IgD-negative memory B cell (primary cell): ENCODE measurements at regions not wholly inside any gene's neighbourhood (a gene's known extent, or its start where the extent isn't known, plus 50 kb on each side); places are given as distances from the start of the nearest gene placed in this dataset.

Source experiments
- H3K27ac Mint-ChIP-seq, 3 donors: one replicate each; pipeline ENCODE4 v1.8.0; 2020 to 2022; ENCODE audit warnings: mild to moderate bottlenecking in 3 of 3, mixed read lengths in 3 of 3, moderate library complexity in 1 of 3
- H3K27me3 Mint-ChIP-seq: one replicate; pipeline ENCODE4 v1.8.0; 2021; ENCODE audit warnings: mixed read lengths
- H3K36me3 Mint-ChIP-seq: one replicate; pipeline ENCODE4 v1.8.0; 2020; ENCODE audit warnings: mild to moderate bottlenecking, mixed read lengths
- H3K4me1 Mint-ChIP-seq, 3 donors: one replicate each; pipeline ENCODE4 v1.8.0; 2020 to 2022; ENCODE audit warnings: mixed read lengths in 3 of 3, mild to moderate bottlenecking in 1 of 3
- H3K4me3 Mint-ChIP-seq, 4 donors: one replicate each; pipeline ENCODE4 v1.8.0; 2020 to 2022; ENCODE audit warnings: mild to moderate bottlenecking in 4 of 4, mixed read lengths in 4 of 4, moderate library complexity in 3 of 4
- H3K9me3 Mint-ChIP-seq, 3 donors: one replicate each; pipeline ENCODE4 v1.8.0; 2020 to 2021; ENCODE audit warnings: mixed read lengths in 3 of 3, mild to moderate bottlenecking in 1 of 3

DNA sequence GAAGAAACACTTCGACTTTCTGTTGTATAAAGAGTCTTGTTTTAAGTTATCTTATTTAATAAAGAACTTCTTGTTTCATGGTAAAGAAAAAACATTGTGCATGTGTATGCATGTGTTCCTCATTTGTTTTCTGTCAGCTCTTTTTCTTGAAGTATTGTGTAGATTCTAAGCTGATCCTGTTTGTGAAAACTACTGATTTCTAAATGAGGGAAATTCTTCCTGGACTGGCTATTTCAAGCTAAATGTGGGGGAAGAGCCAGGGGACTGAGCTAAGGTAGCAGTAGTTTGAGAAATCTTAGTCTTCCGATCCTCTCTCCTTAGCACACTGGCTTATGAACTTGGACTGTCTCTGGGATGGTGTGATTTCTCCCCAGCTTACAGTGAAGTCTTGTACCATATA lies 56.4 kb upstream of the RBMS1 start:
- H3K27ac Mint-ChIP-seq: no peak overlapping the region
- H3K4me1 Mint-ChIP-seq: peaks cover 0 to 1% (median 0%) of the 10 kb centered on the region in 3 donors
- H3K4me3 Mint-ChIP-seq: no peak overlapping the region
- peaks cover 0 to 6% (median 2%) of the 10 kb centered on the region in 3 donors for H3K9me3 Mint-ChIP-seq
- peaks cover 12% of the 10 kb centered on the region for H3K27me3 Mint-ChIP-seq
- H3K36me3 Mint-ChIP-seq: peaks cover 3% of the 10 kb centered on the region

DNA sequence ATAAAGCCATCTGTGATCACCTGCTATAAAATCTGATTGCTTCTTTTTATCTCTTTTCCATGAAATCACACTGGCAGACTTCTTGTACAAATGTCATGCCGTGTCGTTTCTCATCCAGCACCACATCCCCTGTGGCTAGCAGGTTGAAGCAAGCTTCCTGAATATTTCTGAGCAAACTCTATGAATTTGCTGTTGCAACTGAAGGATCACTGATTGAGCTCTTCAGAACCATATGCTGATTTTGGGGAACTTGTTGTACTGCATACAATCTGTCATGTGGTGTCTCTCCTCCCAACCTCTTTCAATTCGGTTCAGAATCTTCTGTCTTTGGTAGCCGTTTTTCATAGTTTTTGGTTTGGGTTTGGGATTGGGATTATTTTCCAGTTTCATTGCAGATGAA lies 57.7 kb upstream of the RBMS1 start:
- no peak overlapping the region for H3K27ac Mint-ChIP-seq
- H3K36me3 Mint-ChIP-seq: peaks cover 3% of the 10 kb centered on the region
- H3K9me3 Mint-ChIP-seq: peaks cover 0 to 6% (median 2%) of the 10 kb centered on the region in 3 donors
- H3K27me3 Mint-ChIP-seq: peaks cover 12% of the 10 kb centered on the region
- peaks cover 0 to 1% (median 0%) of the 10 kb centered on the region in 3 donors for H3K4me1 Mint-ChIP-seq
- H3K4me3 Mint-ChIP-seq: no peak overlapping the region

DNA sequence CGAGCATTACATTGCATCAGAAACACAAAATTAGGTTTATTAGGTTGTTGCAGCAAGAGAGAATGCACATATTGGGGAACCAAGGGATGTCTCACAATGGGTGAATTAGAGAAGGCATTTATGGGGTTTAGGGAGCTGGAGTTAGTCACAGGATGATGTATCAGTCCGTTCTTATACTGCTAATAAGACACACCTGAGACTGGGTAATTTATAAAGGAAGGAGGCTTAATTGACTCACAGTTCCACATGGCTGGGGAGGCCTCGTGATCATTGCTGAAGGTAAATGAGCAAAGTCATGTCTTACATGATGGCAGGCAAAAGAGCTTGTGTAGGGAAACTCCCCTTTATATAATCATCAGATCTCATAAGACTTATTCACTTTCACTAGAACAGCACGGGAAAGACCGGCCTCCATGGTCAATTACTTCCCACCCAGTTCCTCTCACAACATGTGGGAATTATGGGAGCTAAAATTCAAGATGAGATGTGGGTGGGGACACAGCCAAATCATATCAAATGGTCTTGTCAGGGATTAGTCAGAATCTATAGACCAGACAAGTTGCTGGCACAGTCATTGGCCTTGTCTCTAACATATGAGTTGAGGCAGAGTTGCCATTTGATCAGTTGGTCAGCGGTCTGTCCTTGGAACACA lies 61.9 kb upstream of the RBMS1 start:
- no peak overlapping the region for H3K27ac Mint-ChIP-seq
- H3K4me1 Mint-ChIP-seq: peaks cover 0 to 1% (median 0%) of the 10 kb centered on the region in 3 donors
- peaks cover 3% of the 10 kb centered on the region for H3K36me3 Mint-ChIP-seq
- peaks cover 0 to 3% (median 2%) of the 10 kb centered on the region in 3 donors for H3K9me3 Mint-ChIP-seq
- no peak overlapping the region for H3K4me3 Mint-ChIP-seq
- H3K27me3 Mint-ChIP-seq: peaks cover 14% of the 10 kb centered on the region

- no peak overlapping the region for H3K4me3 Mint-ChIP-seq
- H3K4me1 Mint-ChIP-seq: no peaks in the 10 kb centered on the region
- peaks cover under 1% of the 10 kb centered on the region for H3K36me3 Mint-ChIP-seq
- peaks cover 0 to 3% (median 2%) of the 10 kb centered on the region in 3 donors for H3K9me3 Mint-ChIP-seq
- no peak overlapping the region for H3K27ac Mint-ChIP-seq
- H3K27me3 Mint-ChIP-seq: peaks cover 9% of the 10 kb centered on the region
Measured at GRCh38 chr2:160557903-160558302, 64.3 kb upstream of the RBMS1 start.

GRCh38 chr2:160558531-160558930 lies 64.9 kb upstream of the RBMS1 start:
- Mint-ChIP-seq H3K4me1 (no peaks in the 10 kb centered on the region), H3K27ac (no peak overlapping the region), H3K9me3 (peaks cover 0 to 3% (median 2%) of the 10 kb centered on the region in 3 donors), H3K36me3 (no peaks in the 10 kb centered on the region), H3K4me3 (no peak overlapping the region), H3K27me3 (peaks cover 5% of the 10 kb centered on the region)

DNA sequence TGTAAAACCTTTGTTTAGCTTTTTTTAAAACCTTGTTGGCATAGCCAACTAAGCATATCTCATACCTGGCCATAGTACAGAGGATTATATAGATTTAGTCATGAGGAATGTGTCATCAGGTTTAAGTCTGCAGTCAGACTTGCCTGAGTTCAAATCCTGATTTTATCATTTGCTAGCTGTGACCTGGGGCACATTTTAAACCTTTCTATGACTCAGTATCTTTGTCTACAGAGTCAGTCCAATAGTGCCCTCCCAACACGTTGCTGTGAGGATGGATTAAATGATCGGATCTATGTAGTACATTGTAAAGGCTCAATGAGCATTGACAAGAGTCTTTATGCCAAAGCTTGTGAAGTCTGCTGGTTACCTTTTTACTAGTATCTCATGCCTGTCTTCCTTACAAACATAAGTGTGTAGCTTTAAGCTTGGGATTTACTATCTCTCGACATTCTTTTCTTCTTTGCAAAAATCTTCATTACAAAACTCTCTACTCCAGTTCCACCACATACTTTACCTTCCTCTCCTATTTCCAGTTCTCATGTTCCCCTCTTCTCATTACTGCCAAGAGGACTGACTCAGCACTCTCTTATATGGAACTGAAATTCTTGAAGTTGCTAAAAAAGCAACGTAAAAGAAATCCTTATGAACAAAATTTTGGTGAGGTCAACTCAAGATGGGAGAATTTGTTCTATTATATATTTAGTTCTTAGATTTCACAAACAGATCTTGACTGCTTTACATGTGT lies 68.1 kb upstream of the RBMS1 start:
- Mint-ChIP-seq H3K27me3 (peaks cover 10% of the 10 kb centered on the region), H3K9me3 (peaks cover 0 to 3% (median 2%) of the 10 kb centered on the region in 3 donors), H3K36me3 (no peaks in the 10 kb centered on the region), H3K4me1 (no peaks in the 10 kb centered on the region), H3K27ac (no peak overlapping the region), H3K4me3 (no peak overlapping the region)

- Mint-ChIP-seq H3K9me3 (peaks cover 0 to 3% (median 2%) of the 10 kb centered on the region in 3 donors), H3K27me3 (peaks cover 8% of the 10 kb centered on the region), H3K36me3 (no peaks in the 10 kb centered on the region), H3K4me1 (no peaks in the 10 kb centered on the region), H3K27ac (no peak overlapping the region), H3K4me3 (no peak overlapping the region)
Measured at GRCh38 chr2:160562730-160563129, 69.1 kb upstream of the RBMS1 start.

- no peak overlapping the region for H3K4me3 Mint-ChIP-seq
- no peaks in the 10 kb centered on the region for H3K36me3 Mint-ChIP-seq
- no peaks in the 10 kb centered on the region for H3K4me1 Mint-ChIP-seq
- peaks cover 9% of the 10 kb centered on the region for H3K27me3 Mint-ChIP-seq
- no peaks in the 10 kb centered on the region for H3K9me3 Mint-ChIP-seq
- no peak overlapping the region for H3K27ac Mint-ChIP-seq
Measured at GRCh38 chr2:160564591-160564990, 71.0 kb upstream of the RBMS1 start.

DNA sequence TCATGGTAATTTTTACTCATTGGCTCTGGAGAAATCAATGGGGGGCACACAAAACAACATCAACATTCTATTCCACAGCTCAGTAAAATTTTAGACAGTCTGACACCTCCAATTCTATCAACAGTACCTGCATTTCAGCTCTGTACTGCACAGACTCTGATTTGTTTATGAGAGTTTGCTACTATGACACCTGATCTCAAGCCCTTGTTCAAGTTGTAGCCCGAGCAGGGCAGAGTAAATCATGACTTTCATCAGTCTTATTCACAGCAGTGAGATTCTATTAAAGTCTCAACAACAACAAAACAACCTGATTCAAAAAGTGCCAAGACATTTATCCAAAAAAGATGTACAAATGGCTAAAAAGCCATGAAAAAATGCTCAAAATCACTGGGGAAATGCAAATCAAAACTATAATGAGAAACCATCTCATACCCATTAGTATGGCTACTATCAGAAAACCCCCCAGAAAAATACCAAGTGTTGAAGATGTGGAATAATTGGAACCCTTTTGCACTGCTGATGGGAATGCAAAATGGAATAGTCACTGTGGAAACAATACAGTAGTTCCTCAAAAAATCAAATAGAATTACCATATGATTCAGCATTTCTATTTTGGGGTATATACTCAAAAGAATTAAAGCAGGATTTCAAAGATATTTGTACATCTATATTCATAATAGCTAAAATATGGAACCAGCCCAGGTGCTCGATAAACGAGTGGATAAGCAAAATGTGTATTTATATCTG lies 71.7 kb upstream of the RBMS1 start:
- Mint-ChIP-seq H3K27me3 (peaks cover 9% of the 10 kb centered on the region), H3K27ac (no peak overlapping the region), H3K36me3 (no peaks in the 10 kb centered on the region), H3K4me1 (no peaks in the 10 kb centered on the region), H3K4me3 (no peak overlapping the region), H3K9me3 (no peaks in the 10 kb centered on the region)

- H3K27me3 Mint-ChIP-seq: peaks cover 9% of the 10 kb centered on the region
- H3K36me3 Mint-ChIP-seq: no peaks in the 10 kb centered on the region
- H3K9me3 Mint-ChIP-seq: peaks cover 0 to 2% (median 0%) of the 10 kb centered on the region in 3 donors
- H3K4me1 Mint-ChIP-seq: no peaks in the 10 kb centered on the region
- H3K27ac Mint-ChIP-seq: no peak overlapping the region
- H3K4me3 Mint-ChIP-seq: no peak overlapping the region
Measured at GRCh38 chr2:160566717-160567116, 73.1 kb upstream of the RBMS1 start.

DNA sequence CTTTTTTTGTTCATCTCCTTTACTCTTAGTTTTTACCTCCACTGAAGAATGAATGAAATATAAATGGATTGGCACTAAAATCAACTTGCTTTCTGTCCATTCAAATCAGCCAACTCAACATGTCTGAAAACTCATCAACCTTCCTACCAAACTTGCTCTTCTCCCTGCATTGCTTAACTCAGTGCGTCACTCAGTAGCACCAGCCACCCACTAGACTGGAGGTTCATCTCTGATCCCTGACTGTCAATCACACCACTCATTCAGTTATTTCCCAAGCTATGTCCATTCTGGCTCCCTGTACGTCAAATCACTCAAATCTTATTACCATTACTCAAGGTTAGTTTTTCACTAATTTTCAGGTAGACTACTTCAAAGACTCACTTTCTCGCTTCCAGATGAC lies 75.2 kb upstream of the RBMS1 start:
- Mint-ChIP-seq H3K9me3 (peaks cover 4 to 6% (median 4%) of the 10 kb centered on the region in 3 donors), H3K36me3 (no peaks in the 10 kb centered on the region), H3K4me1 (no peaks in the 10 kb centered on the region), H3K4me3 (no peak overlapping the region), H3K27me3 (peaks cover 7% of the 10 kb centered on the region), H3K27ac (no peak overlapping the region)

DNA sequence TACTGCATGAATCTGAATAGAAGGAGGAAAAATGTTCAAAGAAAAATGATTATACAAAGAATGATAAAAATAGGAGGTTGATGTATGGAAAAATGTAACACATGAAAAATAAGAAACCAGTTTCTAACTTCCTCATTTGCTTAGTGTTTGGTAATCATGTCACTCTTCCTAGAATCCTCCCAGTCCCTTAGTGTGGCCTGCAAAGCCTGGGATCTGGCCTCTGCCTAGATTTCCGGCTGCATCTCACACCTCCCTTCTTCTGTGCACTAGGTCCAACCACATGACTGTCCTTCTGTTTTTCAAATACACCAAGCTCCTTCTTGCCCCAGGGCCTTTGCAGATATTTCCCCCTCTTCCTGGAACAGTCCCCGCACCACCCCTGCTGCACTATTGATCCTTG lies 76.8 kb upstream of the RBMS1 start:
- Mint-ChIP-seq H3K27me3 (peaks cover 2% of the 10 kb centered on the region), H3K27ac (no peak overlapping the region), H3K9me3 (peaks cover 4 to 6% (median 4%) of the 10 kb centered on the region in 3 donors), H3K36me3 (no peaks in the 10 kb centered on the region), H3K4me1 (no peaks in the 10 kb centered on the region), H3K4me3 (no peak overlapping the region)

DNA sequence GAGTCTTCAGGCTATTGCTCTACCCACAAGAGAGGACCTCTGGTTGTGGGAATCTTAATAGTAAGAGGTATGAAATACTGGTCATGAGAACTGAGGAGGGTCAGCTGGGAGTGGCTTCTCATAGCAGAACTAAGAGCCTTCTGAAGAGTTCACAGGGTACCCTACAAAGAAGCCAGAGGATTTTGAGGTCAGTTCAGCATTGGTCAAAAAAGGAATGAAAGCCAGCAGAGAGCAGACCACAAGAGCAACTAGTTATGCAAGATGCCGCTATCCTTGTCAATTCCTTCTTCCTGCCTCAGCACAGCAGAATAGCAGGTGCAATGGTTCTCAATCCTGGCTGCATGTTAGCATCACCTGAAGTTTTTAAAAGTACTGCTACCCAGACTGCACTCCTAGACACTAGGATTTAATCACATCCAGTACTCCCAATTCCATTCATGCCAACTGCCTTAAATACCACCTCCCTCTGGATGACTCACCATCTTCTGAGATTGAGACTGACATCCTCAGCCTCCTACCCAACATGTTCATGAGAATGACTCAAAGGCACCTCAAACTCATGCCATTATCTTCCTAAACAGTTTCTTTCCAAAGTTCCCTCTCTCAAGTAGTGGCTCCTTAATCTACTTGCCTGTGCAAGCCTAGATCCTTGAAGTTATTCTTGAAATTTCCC lies 81.0 kb upstream of the RBMS1 start:
- peaks cover 4 to 6% (median 4%) of the 10 kb centered on the region in 3 donors for H3K9me3 Mint-ChIP-seq
- H3K27ac Mint-ChIP-seq: no peak overlapping the region
- H3K4me1 Mint-ChIP-seq: no peaks in the 10 kb centered on the region
- no peaks in the 10 kb centered on the region for H3K36me3 Mint-ChIP-seq
- H3K27me3 Mint-ChIP-seq: peaks cover 4% of the 10 kb centered on the region
- no peak overlapping the region for H3K4me3 Mint-ChIP-seq

GRCh38 chr2:160575368-160575767 lies 81.8 kb upstream of the RBMS1 start:
- peaks cover 4 to 6% (median 4%) of the 10 kb centered on the region in 3 donors for H3K9me3 Mint-ChIP-seq
- H3K27ac Mint-ChIP-seq: no peak overlapping the region
- no peaks in the 10 kb centered on the region for H3K4me1 Mint-ChIP-seq
- H3K27me3 Mint-ChIP-seq: peaks cover 4% of the 10 kb centered on the region
- no peak overlapping the region for H3K4me3 Mint-ChIP-seq
- no peaks in the 10 kb centered on the region for H3K36me3 Mint-ChIP-seq

DNA sequence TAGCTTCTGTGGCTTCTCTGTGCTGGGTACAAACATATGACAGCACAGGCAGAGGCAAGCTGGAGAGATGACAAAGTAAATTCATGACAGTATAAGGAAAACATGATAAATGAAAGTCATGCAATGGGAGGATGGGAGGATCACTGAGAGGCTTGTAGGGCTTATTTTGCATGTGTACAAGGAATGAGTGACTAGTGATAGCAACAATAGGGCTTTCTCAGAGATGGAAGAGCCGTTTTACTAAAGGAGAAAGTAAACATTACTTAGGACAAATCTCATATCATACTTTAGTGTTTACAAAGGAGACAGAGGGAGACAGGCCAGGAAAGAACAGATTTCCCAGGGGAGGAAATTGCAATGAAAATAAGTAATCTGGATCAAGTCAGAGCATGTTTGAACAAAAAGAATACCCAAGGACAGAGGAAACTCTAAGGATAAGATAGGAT lies 82.5 kb upstream of the RBMS1 start:
- Mint-ChIP-seq H3K27ac (no peak overlapping the region), H3K27me3 (peaks cover 4% of the 10 kb centered on the region), H3K4me3 (no peak overlapping the region), H3K36me3 (no peaks in the 10 kb centered on the region), H3K4me1 (no peaks in the 10 kb centered on the region), H3K9me3 (peaks cover 4 to 6% (median 4%) of the 10 kb centered on the region in 3 donors)
